K562 (cell line): ENCODE measurements at regions not wholly inside any gene's neighbourhood (a gene's known extent, or its start where the extent isn't known, plus 50 kb on each side); places are given as distances from the start of the nearest gene placed in this dataset.

ENCODE experiments used
- ATF3 ChIP-seq, 2 experiments: fragments of 450-650 bp in 1 of 2; sonication (generic) in 1 of 2; formaldehyde crosslinking in 1 of 2; IDR thresholded peaks in 1 of 2; conservative IDR thresholded peaks in 1 of 2; 2 replicates each; pipeline versions ENCODE4 v1.6.1 to v1.8.1; 2016 to 2023; ENCODE audit warnings: mild to moderate bottlenecking in 2 of 2, moderate library complexity in 2 of 2, inconsistent platforms in 1 of 2, missing genetic modification reagents in 1 of 2
- CTCF ChIP-seq, 3 experiments: IDR thresholded peaks in 2 of 3; conservative IDR thresholded peaks in 1 of 3; 2 replicates each; pipeline ENCODE4 v1.5.1; 2011 to 2012; ENCODE audit warnings: low read length in 3 of 3, mild to moderate bottlenecking in 3 of 3, control low read depth in 2 of 3, improper control_type of control experiment in 1 of 3, inconsistent platforms in 1 of 3, low read depth in 1 of 3, mixed read lengths in 1 of 3, moderate library complexity in 1 of 3; ENCODE audit not compliant: insufficient read depth in 2 of 3
- HNRNPK ChIP-seq: fragments of 200-400 bp; formaldehyde crosslinking; IDR thresholded peaks from one replicate; pipeline ENCODE4 v1.6.1; 2018; ENCODE audit warnings: mild to moderate bottlenecking, low read depth, low read length; ENCODE audit not compliant: poor library complexity, severe bottlenecking
- JUN ChIP-seq, 2 experiments: sonication (generic) in 1 of 2; formaldehyde crosslinking in 1 of 2; IDR thresholded peaks; 2 replicates each; pipeline versions ENCODE4 v1.6.1 to v1.8.0; 2012 to 2022; ENCODE audit warnings: borderline replicate concordance in 2 of 2, mild to moderate bottlenecking in 2 of 2, improper control_type of control experiment in 1 of 2, low read depth in 1 of 2, low read length in 1 of 2, missing genetic modification reagents in 1 of 2
- MAZ ChIP-seq, 2 experiments: fragments of 450-650 bp in 1 of 2; sonication (generic) in 1 of 2; formaldehyde crosslinking; IDR thresholded peaks in 1 of 2; conservative IDR thresholded peaks in 1 of 2; 2 replicates each; pipeline versions ENCODE4 v1.4.0 to v1.5.0; 2020; ENCODE audit warnings: mild to moderate bottlenecking in 1 of 2, missing genetic modification reagents in 1 of 2
- NFE2L1 ChIP-seq: fragments of 450-650 bp; IDR thresholded peaks from 2 replicates; pipeline ENCODE4 v1.6.1; 2016; ENCODE audit warnings: missing genetic modification characterization, low read depth, mild to moderate bottlenecking, missing compliant biosample characterization, moderate library complexity, borderline replicate concordance
- REST ChIP-seq, 2 experiments: fragments of 450-650 bp; formaldehyde crosslinking in 1 of 2; IDR thresholded peaks; 2 replicates each; pipeline versions ENCODE4 v1.4.0 to v1.6.1; 2014 to 2020; ENCODE audit warnings: mild to moderate bottlenecking in 2 of 2, borderline replicate concordance in 1 of 2, low read depth in 1 of 2
- TGIF2 ChIP-seq: sonication (generic); formaldehyde crosslinking; IDR thresholded peaks from 2 replicates; pipeline ENCODE4 v1.8.1; 2022; ENCODE audit warnings: mild to moderate bottlenecking, missing genetic modification reagents, moderate library complexity
- ZBED1 ChIP-seq: IDR thresholded peaks from 2 replicates; pipeline ENCODE4 v1.6.1; 2014
- ZBTB49 ChIP-seq: sonication (generic); formaldehyde crosslinking; IDR thresholded peaks from 2 replicates; pipeline ENCODE4 v1.8.0; 2022; ENCODE audit warnings: missing genetic modification reagents, mild to moderate bottlenecking, borderline replicate concordance
- ZNF274 ChIP-seq: IDR thresholded peaks from 2 replicates; pipeline ENCODE4 v1.6.1; 2011; ENCODE audit warnings: low read depth, mild to moderate bottlenecking, low read length, moderate library complexity, borderline replicate concordance
- ZNF639 ChIP-seq, 2 experiments: fragments of 200-800 bp in 1 of 2; sonication (Bioruptor generic) in 1 of 2; sonication (generic) in 1 of 2; formaldehyde crosslinking in 1 of 2; IDR thresholded peaks in 1 of 2; conservative IDR thresholded peaks in 1 of 2; 2 replicates each; pipeline versions ENCODE4 v1.5.0 to v1.6.1; 2016 to 2020; ENCODE audit warnings: missing compliant biosample characterization in 1 of 2, missing genetic modification characterization in 1 of 2, missing genetic modification reagents in 1 of 2
- ZNF707 ChIP-seq: fragments of 250-450 bp; sonication (Bioruptor Pico); conservative IDR thresholded peaks from 2 replicates; pipeline ENCODE4 v1.8.0; 2022; ENCODE audit warnings: inconsistent platforms, mild to moderate bottlenecking, moderate library complexity

- TF ChIP-seq ZNF639 (CRISPR knock-in tag; conservative IDR thresholded peaks at IDR 0.05 in 1 of 2, IDR thresholded peaks at IDR 0.05 in 1 of 2): no peak
- no peak for TF ChIP-seq ZNF274
- no peak for TF ChIP-seq REST (IDR thresholded peaks at IDR 0.05; ENCODE audit: borderline replicate concordance)
- TF ChIP-seq REST (CRISPR knock-in tag; IDR thresholded peaks at IDR 0.05; ENCODE audit: low read depth): no peak
- no peak for TF ChIP-seq TGIF2 (CRISPR knock-in tag)
- TF ChIP-seq NFE2L1 (tag): no peak
- no peak for TF ChIP-seq ZNF707 (CRISPR knock-in tag)
- no peak for TF ChIP-seq CTCF (IDR thresholded peaks at IDR 0.05 in 2 of 3, conservative IDR thresholded peaks at IDR 0.05 in 1 of 3; ENCODE audit: insufficient read depth in 2 of 3, low read depth in 1 of 3, low read length in 3 of 3)
- no peak for TF ChIP-seq HNRNPK
- no peak for TF ChIP-seq ZBED1
- no peak for TF ChIP-seq ZBTB49
- no peak for TF ChIP-seq ATF3 (IDR thresholded peaks at IDR 0.05)
- TF ChIP-seq ATF3 (CRISPR knock-in tag; conservative IDR thresholded peaks at IDR 0.05): no peak
- TF ChIP-seq MAZ (CRISPR knock-in tag; conservative IDR thresholded peaks at IDR 0.05 in 1 of 2, IDR thresholded peaks at IDR 0.05 in 1 of 2): no peak
- no peak for TF ChIP-seq JUN (IDR thresholded peaks at IDR 0.05; ENCODE audit: borderline replicate concordance, low read depth, low read length)
- no peak for TF ChIP-seq JUN (CRISPR knock-in tag; IDR thresholded peaks at IDR 0.05; ENCODE audit: borderline replicate concordance)
Measured at GRCh38 chr18:76654577-76654976, 159.5 kb upstream of the ZNF516 start.
